ENCODE measurements at regions not wholly inside any gene's neighbourhood (a gene's known extent, or its start where the extent isn't known, plus 50 kb on each side); places are given as distances from the start of the nearest gene placed in this dataset.

- no peaks in the 10 kb centered on the region; the same call in 1 of the 2 replicates for H3K9me3 ChIP-seq (ENCODE audit: control insufficient read depth, insufficient read depth, low read length)
- no peaks in the 10 kb centered on the region for H3K4me1 ChIP-seq (ENCODE audit: control insufficient read depth, insufficient read depth, low read length)
- no peaks in the 10 kb centered on the region for H4K20me1 ChIP-seq (ENCODE audit: insufficient read depth, low read length)
- no peak overlapping the region for H2AK5ac ChIP-seq (ENCODE audit: low read depth, low read length)
- ChIA-PET CTCF (interaction anchor here (0.6 kb wide), 1 partner anchor 316 kb away, joined by 3 read pairs; no protein-coding TSS in a partner anchor), POLR2A (ENCODE audit: unreplicated experiment) (no interaction called here)
- WGBS, 2 experiments (ENCODE audit: extremely low coverage in 2 of 2, insufficient read length in 1 of 2), result 75% methylated on average over 3 of the region's 6 CpGs; no CpG with 5 or more reads in 1 of the 2 experiments
- dilution Hi-C loops (cut with HindIII; ENCODE audit: low sequenced_read_pairs, unreplicated experiment) (no loop called here), intact Hi-C loops (cut with micrococcal nuclease) (no loop called here), in situ Hi-C loops (cut with MboI; ENCODE audit: low sequenced_read_pairs) (no loop called here)
- H3K9me1 ChIP-seq (ENCODE audit: insufficient read depth, low read length), result no peaks in the 10 kb centered on the region
- no peak overlapping the region for H4K8ac ChIP-seq (ENCODE audit: low read depth in 2 of 2, low read length in 2 of 2)
- no peak overlapping the region for H3K14ac ChIP-seq (replicated peaks; ENCODE audit: low read depth, low read length)
- H3K27me3 ChIP-seq (ENCODE audit: control insufficient read depth, insufficient read depth, low read length), result no peaks in the 10 kb centered on the region
- no peak overlapping the region for H4K91ac ChIP-seq (ENCODE audit: insufficient read depth, low read depth, low read length)
- ATAC-seq (ENCODE audit: low read depth) (no peak), DNase-seq (no peak)
- H2AFZ ChIP-seq (replicated peaks; ENCODE audit: low read length, poor library complexity), result no peak overlapping the region
- H2BK5ac ChIP-seq (ENCODE audit: low read depth, low read length, poor library complexity, severe bottlenecking), result no peak overlapping the region
- no peak overlapping the region for H3K4ac ChIP-seq (ENCODE audit: low read depth, low read length)
- H3K9ac ChIP-seq (ENCODE audit: low read depth, low read length), result no peak overlapping the region
- H3K27ac ChIP-seq (ENCODE audit: insufficient read depth, low read length), result no peak overlapping the region
- no peaks in the 10 kb centered on the region for H3K79me1 ChIP-seq (ENCODE audit: low read depth in 1 of 2, low read length in 2 of 2)
- no peaks in the 10 kb centered on the region for H3K36me3 ChIP-seq (ENCODE audit: control insufficient read depth, insufficient read depth, low read length)
- no peak overlapping the region for H3K18ac ChIP-seq (ENCODE audit: low read depth, low read length)
- TF ChIP-seq MAZ (IDR thresholded peaks at IDR 0.05; ENCODE audit: borderline replicate concordance, low read depth, low read length) (no peak), RAD21 (IDR thresholded peaks at IDR 0.05; ENCODE audit: low read length) (no peak), USF2 (IDR thresholded peaks at IDR 0.05; ENCODE audit: low read depth, low read length) (no peak), MAFK (IDR thresholded peaks at IDR 0.05; ENCODE audit: low read depth, low read length) (no peak)
- H3K23ac ChIP-seq (ENCODE audit: low read depth, low read length), result no peak overlapping the region
- H2BK120ac ChIP-seq (ENCODE audit: low read depth, low read length), result no peak overlapping the region
- H4K5ac ChIP-seq (ENCODE audit: low read depth, low read length), result no peak overlapping the region
- no peak overlapping the region for H3K4me2 ChIP-seq (ENCODE audit: low read depth, low read length)
- no peak overlapping the region for H3K4me3 ChIP-seq (ENCODE audit: insufficient read depth, low read depth, low read length)
- H2BK15ac ChIP-seq (ENCODE audit: low read depth, low read length), result no peak overlapping the region
- BruUV-seq (replicated peaks), result no TSS peak
- no peak overlapping the region for H2AK9ac ChIP-seq (replicated peaks; ENCODE audit: low read depth, low read length, poor library complexity)
- H2BK20ac ChIP-seq (ENCODE audit: low read depth, low read length), result no peak overlapping the region
- no peak overlapping the region for H3K56ac ChIP-seq (ENCODE audit: extremely low read depth, insufficient read depth, low read length)
Measured at GRCh38 chr20:59413326-59413865, 113.0 kb downstream of the EDN3 start.
